ENCODE measurements at regions not wholly inside any gene's neighbourhood (a gene's known extent, or its start where the extent isn't known, plus 50 kb on each side); places are given as distances from the start of the nearest gene placed in this dataset.

DNA sequence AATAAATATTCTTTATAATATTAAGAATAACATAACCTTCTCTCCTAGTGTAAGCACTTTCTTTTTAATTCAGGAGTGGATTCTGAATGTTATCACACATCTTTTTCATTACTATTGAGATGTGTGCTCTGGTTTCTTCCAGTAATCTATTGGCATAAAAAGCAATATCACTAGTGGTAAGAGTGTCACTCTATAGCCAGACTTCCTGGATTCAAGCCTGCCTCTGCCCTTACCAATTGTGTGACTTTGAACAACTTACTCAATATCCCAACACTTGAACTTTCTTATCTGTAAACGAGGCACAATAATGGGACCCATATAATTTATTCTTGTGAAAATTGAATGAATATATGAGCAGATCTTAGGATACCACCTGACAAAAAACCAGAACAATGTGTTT, 71.0 kb downstream of the SEM1 start:
- H3K27me3 ChIP-seq (ENCODE audit: control insufficient read depth in 4 of 4, insufficient read depth in 4 of 4, low read length in 3 of 4): no peaks in the 10 kb centered on the region
- no peaks in the 10 kb centered on the region for H3K36me3 ChIP-seq (ENCODE audit: control insufficient read depth in 4 of 4, insufficient read depth in 3 of 4, low read depth in 1 of 4, low read length in 3 of 4)
- no peak overlapping the region for H3K27ac ChIP-seq (ENCODE audit: low read depth in 1 of 2, low read length in 2 of 2)
- TF ChIP-seq GABPA (IDR thresholded peaks at IDR 0.05 in 1 of 2, conservative IDR thresholded peaks at IDR 0.05 in 1 of 2) (no peak), HNF4A (conservative IDR thresholded peaks at IDR 0.05) (no peak), NR2F2 (IDR thresholded peaks at IDR 0.05) (no peak), FOXA2 (IDR thresholded peaks at IDR 0.05) (no peak), YY1 (IDR thresholded peaks at IDR 0.05) (no peak), SP1 (IDR thresholded peaks at IDR 0.05) (no peak), TAF1 (conservative IDR thresholded peaks at IDR 0.05) (no peak), EGR1 (IDR thresholded peaks at IDR 0.05; ENCODE audit: low read depth in 2 of 2) (no peak)
- TF ChIP-seq, protein P1, sequence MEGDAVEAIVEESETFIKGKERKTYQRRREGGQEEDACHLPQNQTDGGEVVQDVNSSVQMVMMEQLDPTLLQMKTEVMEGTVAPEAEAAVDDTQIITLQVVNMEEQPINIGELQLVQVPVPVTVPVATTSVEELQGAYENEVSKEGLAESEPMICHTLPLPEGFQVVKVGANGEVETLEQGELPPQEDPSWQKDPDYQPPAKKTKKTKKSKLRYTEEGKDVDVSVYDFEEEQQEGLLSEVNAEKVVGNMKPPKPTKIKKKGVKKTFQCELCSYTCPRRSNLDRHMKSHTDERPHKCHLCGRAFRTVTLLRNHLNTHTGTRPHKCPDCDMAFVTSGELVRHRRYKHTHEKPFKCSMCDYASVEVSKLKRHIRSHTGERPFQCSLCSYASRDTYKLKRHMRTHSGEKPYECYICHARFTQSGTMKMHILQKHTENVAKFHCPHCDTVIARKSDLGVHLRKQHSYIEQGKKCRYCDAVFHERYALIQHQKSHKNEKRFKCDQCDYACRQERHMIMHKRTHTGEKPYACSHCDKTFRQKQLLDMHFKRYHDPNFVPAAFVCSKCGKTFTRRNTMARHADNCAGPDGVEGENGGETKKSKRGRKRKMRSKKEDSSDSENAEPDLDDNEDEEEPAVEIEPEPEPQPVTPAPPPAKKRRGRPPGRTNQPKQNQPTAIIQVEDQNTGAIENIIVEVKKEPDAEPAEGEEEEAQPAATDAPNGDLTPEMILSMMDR (IDR thresholded peaks at IDR 0.05; ENCODE audit: low read depth, low read length, missing input control): no peak
- TF ChIP-seq, protein P2, sequence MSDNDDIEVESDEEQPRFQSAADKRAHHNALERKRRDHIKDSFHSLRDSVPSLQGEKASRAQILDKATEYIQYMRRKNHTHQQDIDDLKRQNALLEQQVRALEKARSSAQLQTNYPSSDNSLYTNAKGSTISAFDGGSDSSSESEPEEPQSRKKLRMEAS (IDR thresholded peaks at IDR 0.05): no peak
- H3K9ac ChIP-seq (ENCODE audit: low read depth in 1 of 2, low read length in 2 of 2): no peak overlapping the region
- H3K9me3 ChIP-seq (ENCODE audit: control insufficient read depth in 4 of 4, low read length in 3 of 4): no peaks in the 10 kb centered on the region
- 35% methylated on average over 1 of the region's 1 CpG for WGBS
- no peak overlapping the region for H3K4me3 ChIP-seq (ENCODE audit: low read depth in 1 of 3, low read length in 3 of 3)
- no peak for DNase-seq (ENCODE audit: low spot score)
- H3K4me1 ChIP-seq (ENCODE audit: control insufficient read depth in 4 of 4, insufficient read depth in 4 of 4, low read length in 3 of 4): peaks cover 0 to 2% (median 0%) of the 10 kb centered on the region in 4 donors

DNA sequence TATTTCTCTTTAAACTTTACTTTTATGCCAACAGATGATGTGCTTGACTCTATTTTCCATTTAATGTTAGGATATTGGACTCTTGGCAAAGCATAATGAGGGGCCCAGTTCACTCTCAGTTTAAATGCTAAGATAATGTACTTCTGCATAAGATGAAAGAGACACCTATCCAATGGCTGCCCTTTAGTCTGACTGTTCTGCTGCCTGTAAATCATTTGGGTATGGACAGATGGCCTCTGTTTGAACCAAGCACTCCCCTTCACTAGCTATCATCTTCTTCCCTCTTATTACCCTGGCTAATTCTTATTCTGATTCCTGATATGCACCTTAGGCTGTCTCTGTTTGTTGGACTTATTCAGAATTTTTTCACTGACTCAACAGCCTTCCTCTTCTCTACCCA, 72.1 kb downstream of the SEM1 start:
- no peak overlapping the region for H3K27ac ChIP-seq (ENCODE audit: low read depth in 1 of 2, low read length in 2 of 2)
- no peak overlapping the region for H3K4me3 ChIP-seq (ENCODE audit: low read depth in 1 of 3, low read length in 3 of 3)
- no peaks in the 10 kb centered on the region for H3K36me3 ChIP-seq (ENCODE audit: control insufficient read depth in 4 of 4, insufficient read depth in 3 of 4, low read depth in 1 of 4, low read length in 3 of 4)
- H3K9ac ChIP-seq (ENCODE audit: low read depth in 1 of 2, low read length in 2 of 2): no peak overlapping the region
- no peaks in the 10 kb centered on the region for H3K9me3 ChIP-seq (ENCODE audit: control insufficient read depth in 4 of 4, low read length in 3 of 4)
- TF ChIP-seq, protein P3, sequence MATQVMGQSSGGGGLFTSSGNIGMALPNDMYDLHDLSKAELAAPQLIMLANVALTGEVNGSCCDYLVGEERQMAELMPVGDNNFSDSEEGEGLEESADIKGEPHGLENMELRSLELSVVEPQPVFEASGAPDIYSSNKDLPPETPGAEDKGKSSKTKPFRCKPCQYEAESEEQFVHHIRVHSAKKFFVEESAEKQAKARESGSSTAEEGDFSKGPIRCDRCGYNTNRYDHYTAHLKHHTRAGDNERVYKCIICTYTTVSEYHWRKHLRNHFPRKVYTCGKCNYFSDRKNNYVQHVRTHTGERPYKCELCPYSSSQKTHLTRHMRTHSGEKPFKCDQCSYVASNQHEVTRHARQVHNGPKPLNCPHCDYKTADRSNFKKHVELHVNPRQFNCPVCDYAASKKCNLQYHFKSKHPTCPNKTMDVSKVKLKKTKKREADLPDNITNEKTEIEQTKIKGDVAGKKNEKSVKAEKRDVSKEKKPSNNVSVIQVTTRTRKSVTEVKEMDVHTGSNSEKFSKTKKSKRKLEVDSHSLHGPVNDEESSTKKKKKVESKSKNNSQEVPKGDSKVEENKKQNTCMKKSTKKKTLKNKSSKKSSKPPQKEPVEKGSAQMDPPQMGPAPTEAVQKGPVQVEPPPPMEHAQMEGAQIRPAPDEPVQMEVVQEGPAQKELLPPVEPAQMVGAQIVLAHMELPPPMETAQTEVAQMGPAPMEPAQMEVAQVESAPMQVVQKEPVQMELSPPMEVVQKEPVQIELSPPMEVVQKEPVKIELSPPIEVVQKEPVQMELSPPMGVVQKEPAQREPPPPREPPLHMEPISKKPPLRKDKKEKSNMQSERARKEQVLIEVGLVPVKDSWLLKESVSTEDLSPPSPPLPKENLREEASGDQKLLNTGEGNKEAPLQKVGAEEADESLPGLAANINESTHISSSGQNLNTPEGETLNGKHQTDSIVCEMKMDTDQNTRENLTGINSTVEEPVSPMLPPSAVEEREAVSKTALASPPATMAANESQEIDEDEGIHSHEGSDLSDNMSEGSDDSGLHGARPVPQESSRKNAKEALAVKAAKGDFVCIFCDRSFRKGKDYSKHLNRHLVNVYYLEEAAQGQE (IDR thresholded peaks at IDR 0.05): no peak
- TF ChIP-seq, protein P2 (IDR thresholded peaks at IDR 0.05): no peak
- TF ChIP-seq HNF4G (IDR thresholded peaks at IDR 0.05): no peak
- no peaks in the 10 kb centered on the region for H3K27me3 ChIP-seq (ENCODE audit: control insufficient read depth in 4 of 4, insufficient read depth in 4 of 4, low read length in 3 of 4)
- H3K4me1 ChIP-seq (ENCODE audit: control insufficient read depth in 4 of 4, insufficient read depth in 4 of 4, low read length in 3 of 4): peaks cover 0 to 2% (median 0%) of the 10 kb centered on the region in 4 donors
- no peak for DNase-seq (ENCODE audit: low spot score)

DNA sequence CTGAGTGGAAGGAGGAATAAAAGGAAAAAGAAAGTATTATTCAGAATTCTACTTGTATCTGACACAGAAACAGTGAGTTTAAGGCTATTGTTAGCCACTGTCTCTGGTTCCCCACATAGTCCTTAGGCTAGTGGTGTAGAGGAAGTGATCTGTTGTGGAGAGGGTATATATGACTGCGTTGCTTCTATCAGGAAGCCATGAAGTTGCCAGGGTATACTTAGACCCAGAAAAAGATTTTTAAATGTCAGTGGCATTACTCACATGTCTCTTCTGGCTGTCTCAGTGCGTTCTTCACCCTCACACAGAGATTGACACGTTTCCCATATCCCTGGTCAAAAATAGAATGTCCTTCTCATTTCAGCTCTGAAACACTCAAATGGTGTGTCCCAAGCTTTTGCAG, 72.7 kb downstream of the SEM1 start:
- Histone ChIP-seq H3K9ac (ENCODE audit: low read depth in 1 of 2, low read length in 2 of 2) (no peak overlapping the region), H3K27ac (ENCODE audit: low read depth in 1 of 2, low read length in 2 of 2) (no peak overlapping the region), H3K9me3 (ENCODE audit: control insufficient read depth in 4 of 4, low read length in 3 of 4) (no peaks in the 10 kb centered on the region), H3K27me3 (ENCODE audit: control insufficient read depth in 4 of 4, insufficient read depth in 4 of 4, low read length in 3 of 4) (no peaks in the 10 kb centered on the region), H3K4me1 (ENCODE audit: control insufficient read depth in 4 of 4, insufficient read depth in 4 of 4, low read length in 3 of 4) (peaks cover 0 to 2% (median 0%) of the 10 kb centered on the region in 4 donors), H3K36me3 (ENCODE audit: control insufficient read depth in 4 of 4, insufficient read depth in 3 of 4, low read depth in 1 of 4, low read length in 3 of 4) (no peaks in the 10 kb centered on the region), H3K4me3 (ENCODE audit: low read depth in 1 of 3, low read length in 3 of 3) (no peak overlapping the region)
- 89% methylated on average over 3 of the region's 3 CpGs for WGBS
- TF ChIP-seq, protein P1 (IDR thresholded peaks at IDR 0.05; ENCODE audit: low read depth, low read length, missing input control): no peak
- TF ChIP-seq, protein P2 (IDR thresholded peaks at IDR 0.05): no peak
- TF ChIP-seq RAD21 (IDR thresholded peaks at IDR 0.05): no peak
- TF ChIP-seq SP1 (IDR thresholded peaks at IDR 0.05): no peak
- no peak for DNase-seq (ENCODE audit: low spot score)

Measured in liver (tissue), 8 donors.